ENCODE measurements at regions not wholly inside any gene's neighbourhood (a gene's known extent, or its start where the extent isn't known, plus 50 kb on each side); places are given as distances from the start of the nearest gene placed in this dataset.

- no peak overlapping the region for H3K27ac Mint-ChIP-seq
- no peaks in the 10 kb centered on the region for H3K4me1 Mint-ChIP-seq
- H3K9me3 Mint-ChIP-seq = no peaks in the 10 kb centered on the region
- ATAC-seq (ENCODE audit: low read depth) = no peak
- H3K4me3 Mint-ChIP-seq = no peak overlapping the region
- POLR2A ChIA-PET = no interaction called here
- no peak for DNase-seq
- no peaks in the 10 kb centered on the region for H3K36me3 Mint-ChIP-seq
- peaks cover 4% of the 10 kb centered on the region for H3K27me3 Mint-ChIP-seq
Observed at GRCh38 chr15:94673801-94674200, 442.4 kb downstream of the MCTP2 start.

- H3K9me3 Mint-ChIP-seq = no peaks in the 10 kb centered on the region
- POLR2A ChIA-PET = no interaction called here
- ATAC-seq (ENCODE audit: low read depth) (no peak), DNase-seq (no peak)
- no peak overlapping the region for H3K4me3 Mint-ChIP-seq
- H3K36me3 Mint-ChIP-seq = no peaks in the 10 kb centered on the region
- H3K4me1 Mint-ChIP-seq = no peaks in the 10 kb centered on the region
- H3K27me3 Mint-ChIP-seq = peaks cover 4% of the 10 kb centered on the region
- no peak overlapping the region for H3K27ac Mint-ChIP-seq
Observed at GRCh38 chr15:94674296-94674695, 442.9 kb downstream of the MCTP2 start.

- ATAC-seq (ENCODE audit: low read depth) = no peak
- H3K9me3 Mint-ChIP-seq = no peaks in the 10 kb centered on the region
- no peak overlapping the region for H3K27ac Mint-ChIP-seq
- no peak for DNase-seq
- no peaks in the 10 kb centered on the region for H3K4me1 Mint-ChIP-seq
- H3K27me3 Mint-ChIP-seq = peaks cover 10% of the 10 kb centered on the region
- H3K36me3 Mint-ChIP-seq = no peaks in the 10 kb centered on the region
- POLR2A ChIA-PET = no interaction called here
- H3K4me3 Mint-ChIP-seq = no peak overlapping the region
Observed at GRCh38 chr15:94677202-94677790, 445.9 kb downstream of the MCTP2 start.

GRCh38 chr15:94682171-94682570 is 450.8 kb downstream of the MCTP2 start:
- Mint-ChIP-seq H3K9me3 (no peaks in the 10 kb centered on the region), H3K36me3 (no peaks in the 10 kb centered on the region), H3K4me1 (no peaks in the 10 kb centered on the region), H3K27me3 (peaks cover 10% of the 10 kb centered on the region), H3K27ac (no peak overlapping the region), H3K4me3 (no peak overlapping the region)
- no peak for DNase-seq
- no peak for ATAC-seq (ENCODE audit: low read depth)
- POLR2A ChIA-PET = no interaction called here

GRCh38 chr15:94683902-94684301 is 452.5 kb downstream of the MCTP2 start:
- H3K9me3 Mint-ChIP-seq = no peaks in the 10 kb centered on the region
- H3K27ac Mint-ChIP-seq = no peak overlapping the region
- ATAC-seq (ENCODE audit: low read depth) (no peak), DNase-seq (no peak)
- no peak overlapping the region for H3K4me3 Mint-ChIP-seq
- peaks cover 10% of the 10 kb centered on the region for H3K27me3 Mint-ChIP-seq
- no peaks in the 10 kb centered on the region for H3K36me3 Mint-ChIP-seq
- POLR2A ChIA-PET = no interaction called here
- no peaks in the 10 kb centered on the region for H3K4me1 Mint-ChIP-seq

- no peaks in the 10 kb centered on the region for H3K4me1 Mint-ChIP-seq
- no peak overlapping the region for H3K27ac Mint-ChIP-seq
- H3K27me3 Mint-ChIP-seq = peaks cover 3% of the 10 kb centered on the region
- H3K9me3 Mint-ChIP-seq = no peaks in the 10 kb centered on the region
- ATAC-seq (ENCODE audit: low read depth) (no peak), DNase-seq (no peak)
- no peak overlapping the region for H3K4me3 Mint-ChIP-seq
- no peaks in the 10 kb centered on the region for H3K36me3 Mint-ChIP-seq
- POLR2A ChIA-PET = no interaction called here
Observed at GRCh38 chr15:94691169-94691568, 459.8 kb downstream of the MCTP2 start.

- Mint-ChIP-seq H3K27me3 (no peaks in the 10 kb centered on the region), H3K36me3 (no peaks in the 10 kb centered on the region), H3K4me1 (no peaks in the 10 kb centered on the region), H3K9me3 (no peaks in the 10 kb centered on the region), H3K4me3 (no peak overlapping the region), H3K27ac (no peak overlapping the region)
- POLR2A ChIA-PET = no interaction called here
- no peak for ATAC-seq (ENCODE audit: low read depth)
- no peak for DNase-seq
Observed at GRCh38 chr15:94692710-94693109, 461.3 kb downstream of the MCTP2 start.

GRCh38 chr15:94700211-94700610 is 468.9 kb downstream of the MCTP2 start:
- H3K27me3 Mint-ChIP-seq = no peaks in the 10 kb centered on the region
- ATAC-seq (ENCODE audit: low read depth) (no peak), DNase-seq (no peak)
- H3K9me3 Mint-ChIP-seq = no peaks in the 10 kb centered on the region
- H3K4me3 Mint-ChIP-seq = no peak overlapping the region
- POLR2A ChIA-PET = no interaction called here
- no peak overlapping the region for H3K27ac Mint-ChIP-seq
- no peaks in the 10 kb centered on the region for H3K4me1 Mint-ChIP-seq
- H3K36me3 Mint-ChIP-seq = no peaks in the 10 kb centered on the region

- ATAC-seq (ENCODE audit: low read depth) (no peak), DNase-seq (no peak)
- POLR2A ChIA-PET = no interaction called here
- Mint-ChIP-seq H3K4me1 (no peaks in the 10 kb centered on the region), H3K9me3 (no peaks in the 10 kb centered on the region), H3K27me3 (no peaks in the 10 kb centered on the region), H3K4me3 (no peak overlapping the region), H3K36me3 (no peaks in the 10 kb centered on the region), H3K27ac (no peak overlapping the region)
Observed at GRCh38 chr15:94701281-94701985, 470.1 kb downstream of the MCTP2 start.

GRCh38 chr15:94703596-94703995 is 472.2 kb downstream of the MCTP2 start:
- DNase-seq (no peak), ATAC-seq (ENCODE audit: low read depth) (no peak)
- Mint-ChIP-seq H3K27me3 (no peaks in the 10 kb centered on the region), H3K36me3 (no peaks in the 10 kb centered on the region), H3K27ac (no peak overlapping the region), H3K9me3 (no peaks in the 10 kb centered on the region), H3K4me3 (no peak overlapping the region), H3K4me1 (no peaks in the 10 kb centered on the region)
- POLR2A ChIA-PET = no interaction called here

GRCh38 chr15:94704421-94704820 is 473.1 kb downstream of the MCTP2 start:
- Mint-ChIP-seq H3K9me3 (no peaks in the 10 kb centered on the region), H3K36me3 (no peaks in the 10 kb centered on the region), H3K4me3 (no peak overlapping the region), H3K27me3 (no peaks in the 10 kb centered on the region), H3K27ac (no peak overlapping the region), H3K4me1 (no peaks in the 10 kb centered on the region)
- DNase-seq (no peak), ATAC-seq (ENCODE audit: low read depth) (no peak)
- POLR2A ChIA-PET = no interaction called here

- POLR2A ChIA-PET = no interaction called here
- ATAC-seq (ENCODE audit: low read depth) (no peak), DNase-seq (no peak)
- Mint-ChIP-seq H3K27me3 (no peaks in the 10 kb centered on the region), H3K4me1 (no peaks in the 10 kb centered on the region), H3K4me3 (no peak overlapping the region), H3K9me3 (no peaks in the 10 kb centered on the region), H3K27ac (no peak overlapping the region), H3K36me3 (no peaks in the 10 kb centered on the region)
Observed at GRCh38 chr15:94704946-94705345, 473.6 kb downstream of the MCTP2 start.

- H3K9me3 Mint-ChIP-seq = no peaks in the 10 kb centered on the region
- H3K4me1 Mint-ChIP-seq = no peaks in the 10 kb centered on the region
- POLR2A ChIA-PET = no interaction called here
- H3K27ac Mint-ChIP-seq = no peak overlapping the region
- no peaks in the 10 kb centered on the region for H3K27me3 Mint-ChIP-seq
- DNase-seq (no peak), ATAC-seq (ENCODE audit: low read depth) (no peak)
- no peak overlapping the region for H3K4me3 Mint-ChIP-seq
- H3K36me3 Mint-ChIP-seq = no peaks in the 10 kb centered on the region
Observed at GRCh38 chr15:94709319-94709718, 478.0 kb downstream of the MCTP2 start.

- Mint-ChIP-seq H3K27ac (no peak overlapping the region), H3K36me3 (no peaks in the 10 kb centered on the region), H3K9me3 (no peaks in the 10 kb centered on the region), H3K4me3 (no peak overlapping the region), H3K27me3 (peaks cover 9% of the 10 kb centered on the region), H3K4me1 (no peaks in the 10 kb centered on the region)
- no peak for ATAC-seq (ENCODE audit: low read depth)
- POLR2A ChIA-PET = no interaction called here
- DNase-seq = no peak
Observed at GRCh38 chr15:94722024-94722636, 490.8 kb downstream of the MCTP2 start.
